Stimulated activated CD4-positive, alpha-beta T cell treated with anti-CD3 and anti-CD28 coated beads, Interleukin-1b, Interleukin-23, amount 100 ng/mL, for 48 hours (primary cell): ENCODE measurements at regions not wholly inside any gene's neighbourhood (a gene's known extent, or its start where the extent isn't known, plus 50 kb on each side); places are given as distances from the start of the nearest gene placed in this dataset.

Experiments
- DNase-seq: peaks from one replicate; pipeline ENCODE4 v3.0.0-alpha.2; 2020

- DNase-seq, result no peak
Observed at GRCh38 chr6:104017410-104018381, 842.0 kb downstream of the HACE1 start.

- no peak for DNase-seq
Observed at GRCh38 chr6:104014163-104014959, 845.4 kb downstream of the HACE1 start.

- no peak for DNase-seq
Observed at GRCh38 chr6:104013312-104013971, 846.3 kb downstream of the HACE1 start.

GRCh38 chr6:104010897-104011296 is 848.8 kb downstream of the HACE1 start:
- DNase-seq, result no peak

DNA sequence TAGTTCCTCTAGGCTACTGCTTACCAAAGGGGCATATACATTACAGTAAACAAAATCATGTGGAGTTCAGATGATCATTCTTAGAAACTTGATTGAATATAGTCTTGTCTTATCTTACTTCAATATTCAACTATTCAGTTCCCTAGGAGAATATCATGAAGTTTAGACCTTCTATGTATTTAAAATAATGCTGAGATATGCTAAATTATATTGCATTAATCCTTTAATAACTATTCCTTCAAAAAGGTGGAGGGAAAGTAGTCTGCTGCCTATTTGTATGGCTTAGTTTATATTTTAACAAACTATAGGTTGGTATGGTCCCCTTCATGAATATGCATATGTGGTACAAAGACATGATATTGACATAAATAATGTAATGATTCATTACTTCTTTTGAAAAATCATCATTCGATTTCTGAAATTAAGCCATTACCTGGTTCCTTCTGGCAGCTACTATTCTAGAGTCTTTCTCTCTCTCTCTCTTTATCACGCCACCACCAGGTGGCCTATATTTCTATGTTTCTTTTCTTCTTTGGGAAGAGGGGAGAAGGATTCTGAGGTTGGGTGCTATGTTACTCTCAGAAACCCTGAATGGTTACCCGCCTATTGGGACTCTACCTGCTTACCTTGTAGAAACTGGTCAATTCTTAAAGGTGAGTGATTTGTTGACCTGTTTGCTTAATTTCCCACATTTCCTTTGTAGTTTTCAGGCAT is 855.8 kb downstream of the HACE1 start:
- no peak for DNase-seq

DNA sequence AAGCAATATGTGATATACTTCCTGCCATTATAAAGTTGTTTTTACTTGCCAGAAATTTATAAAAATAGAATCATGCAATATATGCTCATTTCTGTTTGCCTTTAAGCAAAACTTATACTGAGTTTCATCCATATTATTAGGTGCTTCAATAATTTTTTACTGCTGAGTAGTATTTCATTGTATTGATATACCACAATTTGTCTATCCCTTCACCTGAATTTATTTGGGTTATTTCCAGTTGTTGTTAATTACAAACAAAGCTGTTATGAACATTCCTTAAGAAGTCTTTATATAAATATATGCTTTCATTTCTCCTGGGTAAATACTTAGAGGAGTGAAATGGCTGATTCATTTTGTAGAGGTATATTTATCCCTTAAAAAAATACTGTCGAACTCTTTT is 864.1 kb downstream of the HACE1 start:
- DNase-seq, result no peak

DNA sequence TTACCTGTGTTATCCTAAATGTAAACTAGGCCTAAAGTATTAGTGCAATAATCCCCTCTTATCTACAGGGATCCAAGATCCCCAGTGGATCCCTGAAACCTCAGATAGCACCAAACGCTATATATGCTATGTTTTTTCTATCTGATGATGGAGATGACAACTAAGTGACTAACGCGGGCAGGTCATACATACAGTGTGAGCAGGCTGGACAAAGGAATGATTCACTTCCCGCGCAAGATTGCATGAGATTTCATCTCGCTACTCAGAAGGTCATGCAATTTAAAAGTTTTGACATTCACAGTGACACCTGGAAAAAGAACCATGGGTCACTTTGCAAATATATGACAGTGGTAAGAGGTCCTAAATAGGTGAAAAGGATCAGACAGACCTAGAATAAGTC is 875.9 kb downstream of the HACE1 start:
- no peak for DNase-seq

DNA sequence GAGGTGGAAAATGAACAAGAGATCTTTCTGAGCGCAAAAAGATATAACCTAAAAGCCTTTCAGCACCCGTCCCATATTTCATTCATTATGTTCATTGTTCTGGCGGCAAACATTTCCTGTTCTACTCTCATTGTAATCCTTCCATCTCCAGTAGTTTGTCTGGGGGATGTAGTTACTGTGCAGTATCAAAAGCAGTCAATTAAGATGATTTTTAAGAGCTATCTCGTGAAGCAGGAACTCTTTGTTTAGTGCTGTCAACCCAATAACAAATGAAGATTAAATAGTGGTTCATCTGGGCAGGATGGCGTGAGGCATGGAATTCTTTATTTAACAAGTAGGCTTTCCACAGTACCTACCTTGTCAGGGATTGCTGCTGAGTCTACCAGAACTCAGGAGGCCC is 876.7 kb downstream of the HACE1 start:
- no peak for DNase-seq

- no peak for DNase-seq
Observed at GRCh38 chr6:103982574-103982973, 877.1 kb downstream of the HACE1 start.

DNA sequence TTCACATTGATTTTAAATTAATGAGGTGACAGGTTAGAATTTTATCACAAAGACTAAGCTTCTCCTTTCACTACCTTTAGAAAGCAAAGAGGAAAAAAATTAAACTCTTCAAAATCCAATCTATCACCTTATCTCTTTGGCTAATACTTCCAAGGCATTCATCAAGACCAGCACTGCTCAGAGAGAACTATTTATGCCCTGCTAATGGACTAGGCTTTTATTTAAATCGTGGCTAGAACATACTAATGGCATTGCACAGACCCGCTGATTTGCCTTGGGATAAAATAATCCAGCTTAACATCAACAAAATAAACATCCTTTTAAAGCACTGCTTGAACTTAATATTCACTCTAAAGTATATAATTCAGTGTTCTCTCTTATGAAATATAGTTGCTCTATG is 880.4 kb downstream of the HACE1 start:
- no peak for DNase-seq

GRCh38 chr6:103937389-103937788 is 922.3 kb downstream of the HACE1 start:
- DNase-seq, result no peak

DNA sequence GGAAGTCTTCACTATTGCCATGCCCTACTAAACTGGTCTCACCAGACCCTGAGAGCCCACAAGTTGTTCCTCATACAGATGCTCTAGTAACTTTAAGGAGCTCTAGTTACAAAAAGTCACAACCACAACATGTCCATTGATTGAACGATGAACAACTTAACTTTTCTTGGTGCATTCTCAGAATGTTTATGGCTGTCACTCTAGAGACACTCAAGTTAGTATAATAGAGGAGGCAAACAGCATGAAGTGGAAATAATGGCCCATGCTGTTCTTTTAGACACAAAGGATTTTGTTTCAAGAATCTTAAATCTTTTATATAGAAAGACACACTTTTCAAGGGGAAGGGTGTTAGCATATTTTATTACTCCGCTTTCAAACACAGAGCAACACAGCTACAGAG is 934.4 kb downstream of the HACE1 start:
- DNase-seq, result no peak

- DNase-seq, result no peak
Observed at GRCh38 chr6:103910018-103910417, 949.7 kb downstream of the HACE1 start.

DNA sequence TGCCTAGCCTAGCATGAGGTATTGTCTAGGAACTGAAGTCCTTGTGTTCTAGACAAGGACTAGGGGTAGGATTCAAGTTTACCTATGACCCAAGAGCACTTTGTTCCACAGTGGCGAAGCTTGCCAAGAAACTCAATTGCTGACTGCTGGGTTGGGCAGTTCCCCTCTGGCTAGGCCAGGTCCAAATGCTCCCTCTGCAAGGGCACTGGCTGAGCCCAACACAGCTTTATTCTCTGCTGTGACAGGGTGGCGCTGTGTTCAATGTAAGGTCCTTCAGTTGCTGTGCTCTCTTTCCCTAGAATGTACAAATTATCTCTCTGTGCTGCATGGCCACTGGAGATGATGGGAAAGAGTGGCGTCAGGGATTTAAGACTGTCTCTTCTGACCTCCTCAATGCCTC is 950.8 kb downstream of the HACE1 start:
- no peak for DNase-seq

DNA sequence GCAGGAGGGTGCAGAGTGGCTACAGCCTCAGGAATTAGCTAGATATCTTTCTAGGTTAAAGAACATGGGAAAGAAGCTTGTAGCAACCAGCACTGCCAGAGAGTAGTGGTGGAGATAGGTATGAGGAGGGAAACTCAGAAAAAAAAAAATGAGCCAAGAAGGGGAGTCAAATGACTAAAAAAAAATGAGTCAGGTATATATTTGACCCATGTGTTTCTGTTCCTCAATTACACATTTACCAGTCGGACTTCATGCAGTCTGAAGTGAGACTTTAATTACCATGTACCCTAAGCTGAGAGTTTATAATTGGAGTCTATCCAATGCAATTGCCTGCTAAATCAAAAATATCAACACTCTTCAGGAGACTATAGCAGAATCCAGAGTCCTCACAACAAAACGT is 964.6 kb downstream of the HACE1 start:
- DNase-seq, result no peak

- no peak for DNase-seq
Observed at GRCh38 chr6:103893141-103893581, 966.6 kb downstream of the HACE1 start.

GRCh38 chr6:103886951-103887350 is 972.8 kb downstream of the HACE1 start:
- no peak for DNase-seq

DNA sequence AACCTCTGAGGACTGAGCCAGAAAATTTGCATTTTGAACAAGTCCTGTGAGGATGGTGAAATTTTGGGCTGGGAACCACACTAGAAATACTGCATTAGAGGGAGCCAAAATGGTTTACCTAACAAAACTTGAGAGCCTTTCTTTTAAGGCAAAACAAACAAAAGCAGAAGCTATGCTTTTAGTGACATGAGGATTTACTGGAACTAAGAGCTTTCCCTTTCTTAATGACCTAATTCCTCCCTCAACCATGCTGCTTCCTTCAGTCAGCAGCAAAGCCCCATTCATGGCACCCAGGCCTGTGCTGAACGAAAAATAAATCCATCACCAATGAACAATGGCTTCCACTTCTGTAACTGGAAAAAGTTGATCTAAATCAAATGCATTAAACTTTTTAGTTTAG is 974.3 kb downstream of the HACE1 start:
- DNase-seq, result no peak

GRCh38 chr6:103879800-103880199 is 979.9 kb downstream of the HACE1 start:
- no peak for DNase-seq

- DNase-seq, result no peak
Observed at GRCh38 chr6:103875221-103875620, 984.5 kb downstream of the HACE1 start.

- no peak for DNase-seq
Observed at GRCh38 chr6:103874575-103874974, 985.1 kb downstream of the HACE1 start.

- DNase-seq, result no peak
Observed at GRCh38 chr6:103872678-103873077, 987.0 kb downstream of the HACE1 start.

GRCh38 chr6:103872233-103872632 is 987.5 kb downstream of the HACE1 start:
- no peak for DNase-seq
